Islet precursor cell (in vitro differentiated cells): ENCODE measurements at regions not wholly inside any gene's neighbourhood (a gene's known extent, or its start where the extent isn't known, plus 50 kb on each side); places are given as distances from the start of the nearest gene placed in this dataset.
"Not testable (repeated sequence)": the region's sequence is repeated elsewhere in the genome, so short reads cannot be mapped to it uniquely, and the experiment has no call there.

Experiments used
- DNase-seq: peaks from one replicate; pipeline ENCODE4 v3.0.0-alpha.2; 2018

DNA sequence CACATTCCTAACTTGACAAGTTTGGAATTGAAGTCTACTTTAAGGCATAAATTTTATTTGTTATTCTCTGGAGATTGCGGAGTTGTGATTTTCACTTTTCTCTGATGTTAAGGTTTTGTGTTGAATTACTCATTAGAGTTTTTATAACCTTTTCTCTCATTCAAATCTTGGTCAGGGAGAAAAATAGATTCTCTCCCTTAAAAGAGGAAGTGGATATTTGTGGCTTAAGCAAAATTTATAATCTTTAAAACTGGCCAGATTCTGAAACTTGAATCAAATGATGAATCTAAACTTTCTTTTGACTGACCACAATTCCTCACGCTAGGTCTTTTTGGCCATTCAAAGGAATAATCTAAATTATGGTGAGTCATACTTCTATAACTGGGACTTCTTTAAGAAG, 361.4 kb downstream of the TEX13C start:
- DNase-seq, result no peak

GRCh38 chrX:125681507-125681906, 361.8 kb downstream of the TEX13C start:
- no peak for DNase-seq

GRCh38 chrX:125690522-125690921, 370.9 kb downstream of the TEX13C start:
- not testable (repeated sequence) for DNase-seq

GRCh38 chrX:125694171-125694570, 374.5 kb downstream of the TEX13C start:
- DNase-seq, result no peak

DNA sequence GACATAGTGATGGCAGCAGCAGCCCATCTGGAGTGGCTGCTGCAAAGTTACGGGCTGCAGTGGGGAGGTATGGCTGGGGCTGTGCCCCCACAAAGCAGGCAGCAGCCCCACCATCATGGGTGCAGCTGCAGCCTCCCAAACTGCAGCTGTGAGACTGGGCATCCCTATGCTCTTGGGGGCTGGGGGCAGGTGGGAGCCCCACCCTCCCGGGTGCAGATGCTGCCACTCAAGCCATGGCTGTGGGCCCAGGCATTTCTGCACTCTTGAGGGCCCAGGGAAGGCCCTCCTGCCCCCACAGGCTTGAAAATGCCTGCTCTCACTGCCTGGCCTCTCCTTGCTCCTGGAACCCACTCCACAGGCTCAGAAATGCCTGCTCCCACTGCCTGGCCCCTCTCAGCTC, 389.4 kb downstream of the TEX13C start:
- no peak for DNase-seq

GRCh38 chrX:125709532-125709931, 389.9 kb downstream of the TEX13C start:
- DNase-seq, result no peak

DNA sequence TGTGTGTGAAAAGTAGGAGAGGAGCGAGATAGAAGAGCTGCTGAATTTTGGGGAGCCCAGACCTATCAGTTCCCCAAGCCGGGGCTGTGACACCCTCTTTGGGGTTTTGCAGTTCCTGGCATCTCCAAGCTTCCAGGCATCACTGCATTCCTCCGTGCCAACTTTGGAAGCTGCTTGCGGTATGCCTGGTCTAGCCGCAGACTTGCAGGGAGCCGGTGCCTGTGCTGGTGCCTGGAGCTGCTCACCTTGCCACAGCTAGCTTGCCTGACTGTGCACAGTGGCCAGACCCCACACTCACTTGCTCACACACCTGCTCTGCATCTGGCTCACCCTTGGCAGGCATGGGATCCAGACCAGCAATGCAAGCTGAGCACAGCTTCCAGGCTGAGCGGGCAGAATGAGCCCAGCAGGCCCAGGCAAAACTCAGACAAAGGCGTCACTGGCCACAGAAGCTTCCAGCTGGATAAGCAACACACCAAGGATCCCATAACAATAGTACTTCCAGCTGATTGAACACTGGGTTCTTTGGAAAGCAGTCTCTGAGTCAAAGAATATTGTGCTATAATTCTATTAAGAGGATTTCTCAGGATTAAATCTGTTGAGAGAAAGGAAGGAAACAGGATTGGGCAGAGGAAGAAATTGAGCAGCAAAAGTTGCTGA, 390.9 kb downstream of the TEX13C start:
- no peak for DNase-seq

DNA sequence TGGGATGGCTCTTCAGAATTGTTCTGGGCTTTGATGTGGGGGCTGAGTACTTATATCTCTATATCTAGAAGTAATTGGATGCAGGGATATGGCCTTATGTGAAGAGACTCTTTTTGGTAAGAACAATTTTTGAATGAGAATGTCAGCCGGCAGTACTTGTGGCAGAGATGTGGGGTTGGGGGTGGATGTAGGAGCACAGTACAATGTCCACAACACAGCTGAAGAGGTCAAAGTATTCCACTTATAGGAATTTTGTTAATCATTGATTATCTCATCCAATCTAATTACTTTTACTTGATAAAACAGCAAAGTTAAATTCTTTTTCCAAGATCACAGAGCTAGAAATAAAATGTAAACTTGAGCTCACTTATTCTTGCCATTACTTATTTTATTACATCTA, 391.4 kb downstream of the TEX13C start:
- no peak for DNase-seq

GRCh38 chrX:125713633-125714032, 394.0 kb downstream of the TEX13C start:
- peak; percentile 32 for DNase-seq

DNA sequence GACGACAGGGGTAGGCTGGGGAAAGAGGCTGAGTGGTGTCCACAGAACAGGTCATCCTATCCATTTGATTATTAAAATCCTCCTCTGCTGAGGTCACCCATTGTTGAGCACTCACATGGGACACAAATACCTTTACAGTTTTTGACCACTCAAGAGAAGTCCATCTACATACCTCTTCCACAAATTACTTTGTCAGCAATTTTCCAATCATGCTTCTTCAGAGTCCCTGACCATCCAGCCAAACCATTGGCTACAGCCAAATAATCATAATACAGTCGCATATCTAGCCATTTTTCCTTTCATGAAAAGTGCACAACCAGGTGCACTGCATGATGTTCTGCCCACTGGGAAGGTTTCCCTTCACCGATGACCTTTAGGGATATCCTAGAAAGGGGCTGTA, 407.4 kb downstream of the TEX13C start:
- DNase-seq, result no peak

- no peak for DNase-seq
Observed at GRCh38 chrX:125736008-125736729, 416.5 kb downstream of the TEX13C start.

DNA sequence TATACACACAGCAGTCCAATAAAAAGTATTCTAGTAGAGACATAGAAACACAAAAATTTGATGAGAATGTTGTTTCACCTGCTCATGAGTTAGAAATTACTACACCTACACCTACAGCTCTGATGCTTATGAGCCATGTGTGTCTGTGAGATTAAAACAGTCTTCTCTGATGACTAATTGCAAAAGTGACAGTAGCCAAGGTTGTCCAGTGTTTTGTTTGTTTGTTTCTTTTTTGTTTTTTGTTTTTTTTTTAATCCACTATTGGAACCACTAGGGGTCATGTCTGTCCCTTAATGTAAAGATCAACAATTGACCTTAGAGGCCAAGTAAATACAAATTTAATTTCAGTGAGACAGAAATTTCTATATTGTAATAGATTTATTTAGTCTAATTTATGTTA, 423.1 kb downstream of the TEX13C start:
- DNase-seq, result no peak

- no peak for DNase-seq
Observed at GRCh38 chrX:125744914-125745313, 421.2 kb downstream of the DCAF12L2 start.

- DNase-seq, result no peak
Observed at GRCh38 chrX:125757794-125758564, 408.1 kb downstream of the DCAF12L2 start.

GRCh38 chrX:125758819-125759218, 407.3 kb downstream of the DCAF12L2 start:
- no peak for DNase-seq

DNA sequence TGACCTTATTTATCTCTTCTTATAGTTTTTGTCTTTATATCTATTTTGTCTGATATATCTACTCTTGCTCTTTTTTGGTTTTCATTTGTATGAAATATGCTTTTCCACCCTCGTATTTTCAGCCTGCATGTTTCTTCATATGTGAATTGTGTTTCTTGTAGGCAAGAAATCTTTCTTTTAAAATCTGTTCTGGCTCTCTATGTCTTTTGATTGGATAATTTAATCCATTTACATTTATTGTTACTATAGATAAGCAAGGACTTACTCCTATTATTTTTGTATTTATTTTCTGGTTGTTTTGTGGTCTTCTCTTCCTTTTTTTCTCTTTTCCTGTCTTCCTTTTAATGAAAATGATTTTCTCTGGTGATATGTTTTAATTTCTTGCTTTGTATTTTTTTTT, 403.1 kb downstream of the DCAF12L2 start:
- no peak for DNase-seq

GRCh38 chrX:125765347-125765746, 400.7 kb downstream of the DCAF12L2 start:
- DNase-seq, result no peak

DNA sequence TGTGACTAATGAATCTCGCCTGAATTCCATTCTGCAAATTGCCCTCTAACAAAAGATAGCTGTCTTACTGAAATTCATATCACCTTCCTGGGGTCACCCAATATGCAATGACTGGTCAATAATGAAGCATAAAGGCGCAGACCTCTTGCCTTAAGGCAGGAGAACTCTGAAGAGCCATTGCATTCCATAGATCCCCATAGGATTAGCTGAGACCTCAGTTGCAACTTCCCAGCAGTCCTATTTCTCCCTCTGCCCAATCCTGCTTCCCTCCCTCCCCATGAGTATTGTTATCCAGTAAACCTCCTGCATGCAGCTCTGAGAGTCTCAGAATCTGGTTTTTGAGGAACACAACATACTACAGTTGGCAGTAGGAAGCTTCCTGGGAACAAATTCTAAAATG, 396.5 kb downstream of the DCAF12L2 start:
- DNase-seq, result no peak

- no peak for DNase-seq
Observed at GRCh38 chrX:125778261-125778660, 387.8 kb downstream of the DCAF12L2 start.

DNA sequence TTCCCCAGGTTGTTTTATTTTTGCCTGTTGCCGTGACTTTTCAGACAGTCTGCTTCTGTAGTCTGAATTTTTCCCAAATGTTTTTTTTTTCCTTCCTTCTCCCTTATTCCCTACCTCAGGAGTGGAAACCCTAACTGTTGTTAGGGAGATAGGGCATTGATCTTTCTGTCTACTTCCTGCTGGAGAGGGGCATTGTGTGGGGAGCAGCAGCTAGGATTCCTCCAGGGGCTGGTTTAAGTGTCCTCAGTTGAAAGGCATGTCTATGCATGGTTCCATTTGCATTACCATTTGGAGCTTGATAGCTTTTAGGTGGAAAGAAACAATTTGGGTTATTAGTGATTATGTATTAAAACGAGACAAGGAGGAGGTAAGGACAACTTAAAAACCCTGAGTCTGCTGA, 383.9 kb downstream of the DCAF12L2 start:
- DNase-seq, result no peak

DNA sequence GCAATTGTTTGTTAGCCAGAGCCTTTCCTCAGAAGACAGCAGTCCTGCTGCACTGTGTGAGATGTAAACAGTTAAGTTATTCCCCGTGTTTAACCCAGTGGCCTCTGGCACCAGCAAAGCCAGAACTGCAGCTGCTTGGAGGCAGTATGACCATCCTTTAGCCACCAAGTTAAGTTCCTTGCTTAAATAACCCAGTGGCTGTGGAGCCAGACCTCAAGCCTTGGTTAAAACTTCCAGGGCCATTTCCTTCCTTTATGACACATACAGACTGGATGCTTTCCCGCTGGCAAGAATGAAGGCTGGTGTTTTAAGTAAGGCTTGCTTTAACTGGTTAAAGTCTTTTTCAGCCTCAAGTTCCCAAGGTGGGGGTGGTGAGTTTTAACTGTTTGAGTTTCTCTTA, 379.8 kb downstream of the DCAF12L2 start:
- DNase-seq, result peak; percentile 72

DNA sequence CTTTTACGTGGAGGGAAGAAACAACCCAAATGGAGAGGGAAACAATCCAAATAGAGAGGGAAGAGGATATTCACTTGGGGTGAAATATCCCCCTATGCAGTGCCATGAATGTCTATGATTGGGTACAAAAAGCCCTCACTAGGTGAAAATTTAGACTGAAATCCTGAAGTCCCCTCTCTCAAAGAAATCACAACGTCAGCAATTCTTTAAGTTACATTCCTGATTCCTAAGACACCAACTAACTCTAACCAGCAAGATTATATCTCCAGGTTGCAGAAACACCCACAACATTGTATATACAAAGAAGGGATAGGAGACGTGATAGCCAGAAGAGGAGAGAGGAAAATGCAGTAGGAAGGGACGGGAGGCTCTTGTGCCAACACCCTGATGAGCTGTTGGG, 374.3 kb downstream of the DCAF12L2 start:
- DNase-seq, result no peak

DNA sequence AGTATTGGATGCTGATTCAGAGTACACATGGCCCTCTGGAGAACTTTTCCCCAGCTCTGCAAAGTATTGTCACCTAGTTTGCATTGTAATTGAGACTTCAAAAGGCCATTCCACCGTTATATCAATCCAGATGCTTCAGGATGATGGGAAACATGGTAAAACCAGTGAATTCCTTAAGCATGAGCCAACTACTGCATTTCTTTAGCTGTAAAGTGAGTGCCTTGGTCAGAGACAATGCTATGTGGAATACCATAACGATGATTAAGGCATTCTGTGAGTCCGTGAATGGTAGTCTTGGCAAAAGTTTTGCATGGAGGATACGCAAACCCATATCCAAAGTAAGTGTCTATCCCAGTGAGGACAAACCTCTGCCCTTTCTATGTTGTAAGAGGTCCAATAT, 355.2 kb downstream of the DCAF12L2 start:
- DNase-seq, result no peak

GRCh38 chrX:125826080-125826479, 340.0 kb downstream of the DCAF12L2 start:
- DNase-seq, result no peak
